ENCODE measurements at regions not wholly inside any gene's neighbourhood (a gene's known extent, or its start where the extent isn't known, plus 50 kb on each side); places are given as distances from the start of the nearest gene placed in this dataset.

- no peak overlapping the region for H3K4me3 Mint-ChIP-seq
- peaks cover 10% of the 10 kb centered on the region for H3K27me3 Mint-ChIP-seq
- peaks cover 8% of the 10 kb centered on the region for H3K4me1 Mint-ChIP-seq (ENCODE audit: unreplicated experiment)
- peaks cover 3% of the 10 kb centered on the region for H3K9me3 Mint-ChIP-seq
- no peak overlapping the region for H3K27ac Mint-ChIP-seq
- DNase-seq (ENCODE audit: extremely low spot score, unreplicated experiment) = no peak
- no peak for TF ChIP-seq CTCF (conservative IDR thresholded peaks at IDR 0.05)
- no peaks in the 10 kb centered on the region for H3K36me3 Mint-ChIP-seq
Observed at GRCh38 chr17:77721846-77722160, 236.7 kb upstream of the TNRC6C start.

- DNase-seq (ENCODE audit: extremely low spot score, unreplicated experiment) = no peak
- H3K27me3 Mint-ChIP-seq = peaks cover 10% of the 10 kb centered on the region
- H3K36me3 Mint-ChIP-seq = no peaks in the 10 kb centered on the region
- peaks cover 9% of the 10 kb centered on the region for H3K4me1 Mint-ChIP-seq (ENCODE audit: unreplicated experiment)
- peaks cover 3% of the 10 kb centered on the region for H3K9me3 Mint-ChIP-seq
- H3K4me3 Mint-ChIP-seq = no peak overlapping the region
- no peak for TF ChIP-seq CTCF (conservative IDR thresholded peaks at IDR 0.05)
- no peak overlapping the region for H3K27ac Mint-ChIP-seq
Observed at GRCh38 chr17:77722366-77722765, 236.1 kb upstream of the TNRC6C start.

GRCh38 chr17:77723071-77723908 is 235.2 kb upstream of the TNRC6C start:
- peaks cover 18% of the 10 kb centered on the region for H3K4me1 Mint-ChIP-seq (ENCODE audit: unreplicated experiment)
- no peaks in the 10 kb centered on the region for H3K36me3 Mint-ChIP-seq
- no peak overlapping the region for H3K4me3 Mint-ChIP-seq
- peaks cover 13% of the 10 kb centered on the region for H3K27me3 Mint-ChIP-seq
- no peak for DNase-seq (ENCODE audit: extremely low spot score, unreplicated experiment)
- TF ChIP-seq CTCF (conservative IDR thresholded peaks at IDR 0.05) = no peak
- peaks cover 3% of the 10 kb centered on the region for H3K9me3 Mint-ChIP-seq
- H3K27ac Mint-ChIP-seq = no peak overlapping the region

GRCh38 chr17:77723909-77724875 is 234.3 kb upstream of the TNRC6C start:
- no peak overlapping the region for H3K4me3 Mint-ChIP-seq
- H3K27ac Mint-ChIP-seq = no peak overlapping the region
- DNase-seq (ENCODE audit: extremely low spot score, unreplicated experiment) = no peak
- no peak for TF ChIP-seq CTCF (conservative IDR thresholded peaks at IDR 0.05)
- no peaks in the 10 kb centered on the region for H3K36me3 Mint-ChIP-seq
- peaks cover 3% of the 10 kb centered on the region for H3K9me3 Mint-ChIP-seq
- peaks cover 25% of the 10 kb centered on the region for H3K4me1 Mint-ChIP-seq (ENCODE audit: unreplicated experiment)
- peaks cover 19% of the 10 kb centered on the region for H3K27me3 Mint-ChIP-seq

GRCh38 chr17:77724876-77725615 is 233.5 kb upstream of the TNRC6C start:
- DNase-seq (ENCODE audit: extremely low spot score, unreplicated experiment) = peak; percentile 62
- Mint-ChIP-seq H3K9me3 (peaks cover 3% of the 10 kb centered on the region), H3K4me3 (no peak overlapping the region), H3K36me3 (no peaks in the 10 kb centered on the region), H3K27me3 (peaks cover 19% of the 10 kb centered on the region), H3K4me1 (ENCODE audit: unreplicated experiment) (peaks cover 25% of the 10 kb centered on the region), H3K27ac (no peak overlapping the region)
- no peak for TF ChIP-seq CTCF (conservative IDR thresholded peaks at IDR 0.05)
